ENCODE measurements at regions not wholly inside any gene's neighbourhood (a gene's known extent, or its start where the extent isn't known, plus 50 kb on each side); places are given as distances from the start of the nearest gene placed in this dataset.

DNA sequence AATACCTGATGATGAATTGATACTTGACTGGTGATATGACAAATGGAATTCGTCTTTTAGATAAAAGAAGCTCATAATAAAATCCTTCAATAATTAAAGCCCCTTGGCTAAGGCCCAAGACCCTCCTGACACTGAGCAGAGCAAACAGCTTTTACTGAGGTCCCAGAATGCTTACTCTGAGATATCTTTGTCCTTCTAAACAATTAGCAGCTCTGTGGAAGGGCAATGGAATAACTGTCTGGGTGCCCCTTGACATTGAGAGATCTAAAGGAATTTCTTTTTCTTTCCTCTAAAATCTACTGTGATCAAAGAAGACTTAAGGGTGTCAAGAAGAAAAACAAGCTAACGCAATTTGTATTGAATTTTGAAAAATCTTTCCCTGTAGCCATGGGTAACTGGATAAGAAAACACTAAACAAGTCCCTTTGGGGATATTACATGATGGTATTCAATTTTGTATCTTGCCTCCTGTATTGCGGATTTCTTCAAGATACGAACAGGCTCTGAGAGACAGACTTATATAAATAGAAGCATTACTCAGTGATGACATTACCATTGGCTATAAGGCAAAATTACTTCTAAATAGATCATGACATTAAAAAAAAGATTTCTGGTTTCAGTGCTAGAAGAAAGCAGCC lies 128.8 kb downstream of the MREG start:
- ATAC-seq (ENCODE audit: low read depth) (no peak), DNase-seq (ENCODE audit: low spot score) (no peak)
- TF ChIP-seq, protein P1, sequence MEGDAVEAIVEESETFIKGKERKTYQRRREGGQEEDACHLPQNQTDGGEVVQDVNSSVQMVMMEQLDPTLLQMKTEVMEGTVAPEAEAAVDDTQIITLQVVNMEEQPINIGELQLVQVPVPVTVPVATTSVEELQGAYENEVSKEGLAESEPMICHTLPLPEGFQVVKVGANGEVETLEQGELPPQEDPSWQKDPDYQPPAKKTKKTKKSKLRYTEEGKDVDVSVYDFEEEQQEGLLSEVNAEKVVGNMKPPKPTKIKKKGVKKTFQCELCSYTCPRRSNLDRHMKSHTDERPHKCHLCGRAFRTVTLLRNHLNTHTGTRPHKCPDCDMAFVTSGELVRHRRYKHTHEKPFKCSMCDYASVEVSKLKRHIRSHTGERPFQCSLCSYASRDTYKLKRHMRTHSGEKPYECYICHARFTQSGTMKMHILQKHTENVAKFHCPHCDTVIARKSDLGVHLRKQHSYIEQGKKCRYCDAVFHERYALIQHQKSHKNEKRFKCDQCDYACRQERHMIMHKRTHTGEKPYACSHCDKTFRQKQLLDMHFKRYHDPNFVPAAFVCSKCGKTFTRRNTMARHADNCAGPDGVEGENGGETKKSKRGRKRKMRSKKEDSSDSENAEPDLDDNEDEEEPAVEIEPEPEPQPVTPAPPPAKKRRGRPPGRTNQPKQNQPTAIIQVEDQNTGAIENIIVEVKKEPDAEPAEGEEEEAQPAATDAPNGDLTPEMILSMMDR (IDR thresholded peaks at IDR 0.05; ENCODE audit: poor library complexity, severe bottlenecking): no peak
- no peaks in the 10 kb centered on the region for H3K27me3 ChIP-seq (ENCODE audit: insufficient read depth, poor library complexity, severe bottlenecking)
- H3K4me1 ChIP-seq (ENCODE audit: insufficient read depth, poor library complexity, severe bottlenecking): no peaks in the 10 kb centered on the region
- H3K4me3 ChIP-seq (ENCODE audit: severe bottlenecking): no peak overlapping the region
- no peaks in the 10 kb centered on the region for H3K9me3 ChIP-seq (ENCODE audit: severe bottlenecking)
- H3K27ac ChIP-seq (ENCODE audit: poor library complexity, severe bottlenecking): no peak overlapping the region
- H3K36me3 ChIP-seq (ENCODE audit: low read depth): no peaks in the 10 kb centered on the region

DNA sequence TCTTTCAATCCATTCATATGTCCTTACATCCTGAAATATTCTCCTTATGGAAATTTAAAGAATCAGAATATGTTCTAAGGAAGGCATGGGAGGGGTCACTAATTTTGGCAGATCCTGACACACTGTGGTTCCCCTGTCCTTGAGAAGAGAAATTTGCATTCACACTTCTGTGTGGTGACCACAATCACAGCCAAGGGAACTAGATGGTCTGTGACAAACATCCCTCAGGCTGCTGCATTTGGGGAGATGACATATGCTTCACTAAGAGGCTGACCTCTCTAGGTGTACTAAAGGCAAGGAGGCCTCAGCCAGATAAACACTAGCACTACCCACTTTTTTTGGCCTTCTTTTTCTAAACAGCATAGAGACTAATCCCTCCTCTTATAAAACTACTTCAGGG lies 129.6 kb downstream of the MREG start:
- TF ChIP-seq, protein P1 (IDR thresholded peaks at IDR 0.05; ENCODE audit: poor library complexity, severe bottlenecking): no peak
- H3K36me3 ChIP-seq (ENCODE audit: low read depth): no peaks in the 10 kb centered on the region
- H3K27me3 ChIP-seq (ENCODE audit: insufficient read depth, poor library complexity, severe bottlenecking): no peaks in the 10 kb centered on the region
- H3K4me3 ChIP-seq (ENCODE audit: severe bottlenecking): no peak overlapping the region
- ATAC-seq (ENCODE audit: low read depth) (no peak), DNase-seq (ENCODE audit: low spot score) (no peak)
- no peaks in the 10 kb centered on the region for H3K9me3 ChIP-seq (ENCODE audit: severe bottlenecking)
- peaks cover 2% of the 10 kb centered on the region for H3K4me1 ChIP-seq (ENCODE audit: insufficient read depth, poor library complexity, severe bottlenecking)
- H3K27ac ChIP-seq (ENCODE audit: poor library complexity, severe bottlenecking): no peak overlapping the region

DNA sequence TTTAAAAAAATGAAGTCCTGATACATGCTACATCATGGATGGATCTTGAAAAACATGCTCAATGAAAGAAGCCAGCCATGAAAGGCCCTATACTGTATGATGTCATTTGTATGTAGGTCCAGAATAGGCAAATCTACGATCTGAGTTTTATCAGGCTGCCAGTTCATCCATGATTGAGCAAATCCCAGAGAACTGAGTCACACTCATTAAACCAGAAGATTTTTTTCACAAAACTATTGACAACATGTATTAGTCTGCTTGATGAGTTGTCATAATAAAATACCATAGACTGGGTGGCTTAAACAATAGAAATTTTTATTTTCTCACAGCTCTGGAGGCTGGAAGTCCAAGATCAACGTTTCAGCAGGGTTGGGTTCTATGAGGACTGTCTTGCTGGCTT lies 130.7 kb downstream of the MREG start:
- H3K27me3 ChIP-seq (ENCODE audit: insufficient read depth, poor library complexity, severe bottlenecking): no peaks in the 10 kb centered on the region

DNA sequence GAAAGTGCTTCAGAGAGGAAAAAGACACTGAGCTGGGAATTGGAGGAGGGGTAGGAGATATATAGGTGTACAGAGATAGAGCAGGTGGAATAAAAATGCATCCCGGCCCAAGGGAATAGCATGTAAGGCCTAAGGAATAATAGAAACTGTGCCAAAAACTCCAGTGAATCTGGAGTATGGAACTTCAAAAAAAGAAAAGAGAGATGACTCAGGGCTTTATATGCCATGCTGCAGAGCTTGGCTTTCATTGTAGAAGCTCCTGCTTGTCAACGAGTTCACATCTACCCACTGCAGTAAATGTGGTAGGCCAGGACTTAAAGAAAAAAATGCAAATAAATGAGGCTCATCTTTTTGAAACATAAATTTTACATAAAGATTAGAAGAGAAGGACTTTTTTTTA lies 131.8 kb downstream of the MREG start:
- Histone ChIP-seq H3K36me3 (ENCODE audit: low read depth) (no peaks in the 10 kb centered on the region), H3K27ac (ENCODE audit: poor library complexity, severe bottlenecking) (no peak overlapping the region), H3K27me3 (ENCODE audit: insufficient read depth, poor library complexity, severe bottlenecking) (no peaks in the 10 kb centered on the region), H3K9me3 (ENCODE audit: severe bottlenecking) (peaks cover 3% of the 10 kb centered on the region), H3K4me1 (ENCODE audit: insufficient read depth, poor library complexity, severe bottlenecking) (peaks cover 7% of the 10 kb centered on the region), H3K4me3 (ENCODE audit: severe bottlenecking) (no peak overlapping the region)
- DNase-seq (ENCODE audit: low spot score): no peak
- no peak for ATAC-seq (ENCODE audit: low read depth)
- TF ChIP-seq, protein P1 (IDR thresholded peaks at IDR 0.05; ENCODE audit: poor library complexity, severe bottlenecking): no peak

More for the DNA sequence above, 130.7 kb downstream of the MREG start:
- TF ChIP-seq, protein P1 (IDR thresholded peaks at IDR 0.05; ENCODE audit: poor library complexity, severe bottlenecking): no peak
- Histone ChIP-seq H3K4me1 (ENCODE audit: insufficient read depth, poor library complexity, severe bottlenecking) (peaks cover 7% of the 10 kb centered on the region), H3K27ac (ENCODE audit: poor library complexity, severe bottlenecking) (no peak overlapping the region), H3K4me3 (ENCODE audit: severe bottlenecking) (no peak overlapping the region), H3K9me3 (ENCODE audit: severe bottlenecking) (no peaks in the 10 kb centered on the region), H3K36me3 (ENCODE audit: low read depth) (no peaks in the 10 kb centered on the region)
- DNase-seq (ENCODE audit: low spot score) (no peak), ATAC-seq (ENCODE audit: low read depth) (peak; percentile 76)

DNA sequence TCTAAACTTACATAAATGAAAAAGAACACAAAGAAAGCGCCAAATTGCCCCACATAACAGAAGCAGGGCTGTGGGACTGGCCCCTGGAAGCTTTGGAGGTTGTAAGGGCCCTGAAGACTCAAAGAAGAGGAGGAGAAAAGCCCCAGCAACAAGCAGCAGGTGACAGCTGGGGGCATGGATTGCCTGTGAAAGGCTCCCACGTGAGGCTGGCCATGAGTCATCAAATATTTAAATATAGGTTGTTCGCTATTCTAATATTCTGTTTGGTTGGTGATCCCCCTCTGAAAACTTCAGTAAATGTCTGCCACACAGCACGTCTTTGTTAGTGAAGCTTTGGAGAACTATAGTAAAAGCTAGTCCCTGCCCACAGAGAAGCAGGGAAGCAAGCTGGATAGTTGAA lies 132.4 kb downstream of the MREG start:
- peaks cover 7% of the 10 kb centered on the region for H3K4me1 ChIP-seq (ENCODE audit: insufficient read depth, poor library complexity, severe bottlenecking)
- DNase-seq (ENCODE audit: low spot score): no peak
- H3K27ac ChIP-seq (ENCODE audit: poor library complexity, severe bottlenecking): no peak overlapping the region
- TF ChIP-seq, protein P1 (IDR thresholded peaks at IDR 0.05; ENCODE audit: poor library complexity, severe bottlenecking): no peak
- no peaks in the 10 kb centered on the region for H3K27me3 ChIP-seq (ENCODE audit: insufficient read depth, poor library complexity, severe bottlenecking)
- ATAC-seq (ENCODE audit: low read depth): no peak
- no peaks in the 10 kb centered on the region for H3K36me3 ChIP-seq (ENCODE audit: low read depth)
- H3K4me3 ChIP-seq (ENCODE audit: severe bottlenecking): no peak overlapping the region
- peaks cover 3% of the 10 kb centered on the region for H3K9me3 ChIP-seq (ENCODE audit: severe bottlenecking)

Measured in RWPE2 (cell line).